Naive thymus-derived CD4-positive, alpha-beta T cell (primary cell): ENCODE measurements at regions not wholly inside any gene's neighbourhood (a gene's known extent, or its start where the extent isn't known, plus 50 kb on each side); places are given as distances from the start of the nearest gene placed in this dataset.
"Not testable (repeated sequence)": the region's sequence is repeated elsewhere in the genome, so short reads cannot be mapped to it uniquely, and the experiment has no call there.

Experiments used
- ATAC-seq: fragments of 150-1000 bp; cut with Tn5 transposase; 2 replicates; pipeline ENCODE4 v1.10.0; 2021; ENCODE audit warnings: mild to moderate bottlenecking, moderate library complexity
- CTCF ChIA-PET: fragments of 350-600 bp; sonication (Branson Sonifier 250); formaldehyde crosslinking; loops from one replicate; lab custom pipeline; 2021; ENCODE audit warnings: antibody characterized with exemption; lab: Charles Lee
- POLR2A ChIA-PET: fragments of 350-600 bp; sonication (Branson Sonifier 250); formaldehyde crosslinking; loops from one replicate; lab custom pipeline; 2021; ENCODE audit warnings: antibody characterized with exemption, inconsistent platforms; lab: Charles Lee
- DNase-seq, 9 donors: peaks; one replicate each; pipeline versions ENCODE4 v3.0.0 to v3.0.0-alpha.2; 2020 to 2022; ENCODE audit warnings: mixed read lengths in 1 of 9
- H3K27ac ChIP-seq: one replicate; pipeline ENCODE4 v1.7.0; 2013; ENCODE audit warnings: mild to moderate bottlenecking, low read depth, low read length, moderate library complexity
- H3K27me3 ChIP-seq, 2 donors: one replicate each; pipeline ENCODE4 v1.7.0; 2013; ENCODE audit warnings: low read length in 2 of 2, mild to moderate bottlenecking in 2 of 2, moderate library complexity in 2 of 2; ENCODE audit not compliant: control insufficient read depth in 2 of 2, insufficient read depth in 2 of 2
- H3K36me3 ChIP-seq, 3 experiments: 1 replicate in 2 of 3; 2 replicates in 1 of 3; pipeline ENCODE4 v1.7.0; 2013; ENCODE audit warnings: low read length in 3 of 3, mild to moderate bottlenecking in 3 of 3, moderate library complexity in 1 of 3; ENCODE audit not compliant: insufficient read depth in 3 of 3, control insufficient read depth in 2 of 3
- H3K4me1 ChIP-seq, 2 donors: one replicate each; pipeline ENCODE4 v1.7.0; 2013; ENCODE audit warnings: low read length in 2 of 2, mild to moderate bottlenecking in 2 of 2, moderate library complexity in 1 of 2; ENCODE audit not compliant: control insufficient read depth in 2 of 2, insufficient read depth in 2 of 2
- H3K4me3 ChIP-seq: 2 replicates; pipeline ENCODE4 v1.7.0; 2013; ENCODE audit warnings: mild to moderate bottlenecking, low read length
- H3K9me3 ChIP-seq, 3 experiments: 1 replicate in 2 of 3; 2 replicates in 1 of 3; pipeline ENCODE4 v1.7.0; 2013; ENCODE audit warnings: low read length in 3 of 3; ENCODE audit not compliant: control insufficient read depth in 2 of 3
- H3K27ac Mint-ChIP-seq, 9 donors: one replicate each; pipeline ENCODE4 v1.8.0; 2020 to 2022; ENCODE audit warnings: mixed read lengths in 9 of 9, mild to moderate bottlenecking in 8 of 9, moderate library complexity in 5 of 9, inconsistent platforms in 2 of 9
- H3K27me3 Mint-ChIP-seq, 5 donors: one replicate each; pipeline ENCODE4 v1.8.0; 2021 to 2022; ENCODE audit warnings: mixed read lengths in 5 of 5, mild to moderate bottlenecking in 1 of 5
- H3K36me3 Mint-ChIP-seq, 5 donors: one replicate each; pipeline ENCODE4 v1.8.0; 2020 to 2022; ENCODE audit warnings: mixed read lengths in 5 of 5, mild to moderate bottlenecking in 3 of 5, inconsistent platforms in 1 of 5
- H3K4me1 Mint-ChIP-seq, 7 donors: one replicate each; pipeline ENCODE4 v1.8.0; 2020 to 2022; ENCODE audit warnings: mixed read lengths in 7 of 7, mild to moderate bottlenecking in 3 of 7, inconsistent platforms in 1 of 7
- H3K4me3 Mint-ChIP-seq, 10 donors: one replicate each; pipeline ENCODE4 v1.8.0; 2020 to 2022; ENCODE audit warnings: mild to moderate bottlenecking in 10 of 10, mixed read lengths in 10 of 10, moderate library complexity in 6 of 10, inconsistent platforms in 2 of 10
- H3K9me3 Mint-ChIP-seq, 11 donors: one replicate each; pipeline ENCODE4 v1.8.0; 2020 to 2022; ENCODE audit warnings: mixed read lengths in 11 of 11, mild to moderate bottlenecking in 4 of 11, inconsistent platforms in 1 of 11, moderate library complexity in 1 of 11
- intact Hi-C, 2 donors: fragments of 100-400 bp; cut with micrococcal nuclease; formaldehyde crosslinking; loops; one replicate each; pipeline ENCODE4 v1.15.1; 2023

DNA sequence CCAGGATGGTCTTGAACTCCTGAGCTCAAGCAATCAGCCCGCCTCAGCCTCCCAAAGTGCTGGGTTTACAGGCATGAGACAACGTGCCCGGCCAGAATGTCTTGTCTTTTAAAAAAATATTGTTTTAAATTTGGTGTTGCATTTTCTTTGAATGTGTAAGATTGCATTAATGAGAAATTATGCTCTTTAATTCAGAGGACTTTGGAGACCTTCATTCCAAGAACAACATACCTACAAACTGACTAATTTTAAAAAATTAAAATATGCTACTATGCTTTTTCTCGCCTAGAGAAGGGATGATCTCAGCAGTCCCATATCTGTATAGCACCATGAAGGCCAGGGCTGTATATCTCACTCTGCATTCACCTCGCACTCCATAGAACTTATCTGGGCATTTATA lies 204.3 kb upstream of the SLC7A11 start:
- Mint-ChIP-seq H3K27ac (no peak overlapping the region), H3K9me3 (peaks cover 0 to 10% (median 2%) of the 10 kb centered on the region in 11 donors)

DNA sequence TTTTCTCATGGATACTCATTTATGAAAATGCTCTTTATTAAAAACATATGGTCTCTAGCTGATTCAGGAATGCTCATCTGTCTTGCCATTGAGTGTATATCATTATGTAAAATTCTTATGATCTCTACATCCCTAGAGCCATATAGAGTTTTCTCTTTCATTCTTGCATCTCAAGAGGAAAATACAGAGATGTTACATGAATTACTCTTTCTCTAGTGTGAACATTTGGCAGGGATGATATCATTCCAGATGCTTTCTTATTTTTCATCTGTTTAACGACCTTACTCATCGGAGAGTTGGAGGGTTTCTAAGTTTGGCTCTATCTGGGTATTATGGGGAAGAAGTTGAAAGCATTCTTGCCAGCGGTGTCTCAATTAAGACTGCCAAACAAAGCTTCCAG lies 202.9 kb upstream of the SLC7A11 start:
- ChIA-PET CTCF (no interaction called here), POLR2A (no interaction called here)
- Histone ChIP-seq H3K4me1 (no peaks in the 10 kb centered on the region), H3K27ac (no peak overlapping the region), H3K9me3 (no peaks in the 10 kb centered on the region), H3K36me3 (no peaks in the 10 kb centered on the region), H3K4me3 (no peak overlapping the region), H3K27me3 (no peaks in the 10 kb centered on the region)
- ATAC-seq = no peak
- Mint-ChIP-seq H3K4me3 (no peak overlapping the region), H3K9me3 (peaks cover 0 to 11% (median 2%) of the 10 kb centered on the region in 11 donors), H3K4me1 (no peaks in the 10 kb centered on the region), H3K36me3 (no peaks in the 10 kb centered on the region), H3K27ac (no peak overlapping the region), H3K27me3 (no peaks in the 10 kb centered on the region)
- no peak for DNase-seq
- intact Hi-C loops = no loop called here

More for the DNA sequence above, 204.3 kb upstream of the SLC7A11 start:
- Histone ChIP-seq H3K4me3 (no peak overlapping the region), H3K27me3 (no peaks in the 10 kb centered on the region), H3K4me1 (no peaks in the 10 kb centered on the region), H3K9me3 (no peaks in the 10 kb centered on the region), H3K27ac (no peak overlapping the region), H3K36me3 (no peaks in the 10 kb centered on the region)
- ChIA-PET CTCF (no interaction called here), POLR2A (no interaction called here)
- H3K36me3 Mint-ChIP-seq = no peaks in the 10 kb centered on the region
- ATAC-seq (no peak), DNase-seq (no peak)
- no peaks in the 10 kb centered on the region for H3K27me3 Mint-ChIP-seq
- no peak overlapping the region for H3K4me3 Mint-ChIP-seq
- intact Hi-C loops = no loop called here
- no peaks in the 10 kb centered on the region for H3K4me1 Mint-ChIP-seq

- H3K27me3 ChIP-seq = no peaks in the 10 kb centered on the region
- H3K4me1 ChIP-seq = no peaks in the 10 kb centered on the region
- DNase-seq = no peak
- no peak for ATAC-seq
- no peak overlapping the region for H3K4me3 Mint-ChIP-seq
- H3K36me3 ChIP-seq = no peaks in the 10 kb centered on the region
- peaks cover 0 to 10% (median 0%) of the 10 kb centered on the region in 11 donors for H3K9me3 Mint-ChIP-seq
- ChIA-PET CTCF (no interaction called here), POLR2A (no interaction called here)
- no peak overlapping the region for H3K4me3 ChIP-seq
- no peaks in the 10 kb centered on the region for H3K36me3 Mint-ChIP-seq
- no peaks in the 10 kb centered on the region for H3K4me1 Mint-ChIP-seq
- no peak overlapping the region for H3K27ac Mint-ChIP-seq
- intact Hi-C loops = no loop called here
- no peaks in the 10 kb centered on the region for H3K27me3 Mint-ChIP-seq
- no peaks in the 10 kb centered on the region for H3K9me3 ChIP-seq
- no peak overlapping the region for H3K27ac ChIP-seq
Observed at GRCh38 chr4:138444260-138444659, 202.1 kb upstream of the SLC7A11 start.

- Mint-ChIP-seq H3K4me3 (no peak overlapping the region), H3K9me3 (peaks cover 0 to 11% (median 8%) of the 10 kb centered on the region in 11 donors), H3K27ac (no peak overlapping the region), H3K4me1 (no peaks in the 10 kb centered on the region), H3K27me3 (no peaks in the 10 kb centered on the region), H3K36me3 (no peaks in the 10 kb centered on the region)
- POLR2A ChIA-PET = no interaction called here
- Histone ChIP-seq H3K4me1 (no peaks in the 10 kb centered on the region), H3K27ac (no peak overlapping the region), H3K36me3 (no peaks in the 10 kb centered on the region), H3K9me3 (no peaks in the 10 kb centered on the region), H3K27me3 (no peaks in the 10 kb centered on the region), H3K4me3 (no peak overlapping the region)
- intact Hi-C loops = no loop called here
- no peak for DNase-seq
- no peak for ATAC-seq
- CTCF ChIA-PET = no interaction called here
Observed at GRCh38 chr4:138439143-138439581, 197.0 kb upstream of the SLC7A11 start.

- Histone ChIP-seq H3K4me1 (no peaks in the 10 kb centered on the region), H3K27ac (no peak overlapping the region), H3K27me3 (no peaks in the 10 kb centered on the region), H3K4me3 (no peak overlapping the region), H3K9me3 (no peaks in the 10 kb centered on the region), H3K36me3 (no peaks in the 10 kb centered on the region)
- Mint-ChIP-seq H3K4me1 (no peaks in the 10 kb centered on the region), H3K9me3 (peaks cover 0 to 16% (median 8%) of the 10 kb centered on the region in 11 donors), H3K36me3 (no peaks in the 10 kb centered on the region), H3K27me3 (no peaks in the 10 kb centered on the region), H3K27ac (no peak overlapping the region), H3K4me3 (no peak overlapping the region)
- ChIA-PET CTCF (no interaction called here), POLR2A (no interaction called here)
- DNase-seq = no peak
- intact Hi-C loops = no loop called here
- ATAC-seq = no peak
Observed at GRCh38 chr4:138438608-138439007, 196.5 kb upstream of the SLC7A11 start.

- no peak overlapping the region for H3K4me3 Mint-ChIP-seq
- H3K4me1 Mint-ChIP-seq = no peaks in the 10 kb centered on the region
- no peaks in the 10 kb centered on the region for H3K36me3 ChIP-seq
- H3K9me3 ChIP-seq = no peaks in the 10 kb centered on the region
- H3K27me3 ChIP-seq = no peaks in the 10 kb centered on the region
- no peaks in the 10 kb centered on the region for H3K4me1 ChIP-seq
- H3K9me3 Mint-ChIP-seq = peaks cover 0 to 27% (median 13%) of the 10 kb centered on the region in 11 donors
- CTCF ChIA-PET = no interaction called here
- no peak overlapping the region for H3K27ac ChIP-seq
- H3K27ac Mint-ChIP-seq = no peak overlapping the region
- ATAC-seq (no peak), DNase-seq (no peak)
- intact Hi-C loops = no loop called here
- no peak overlapping the region for H3K4me3 ChIP-seq
- peaks cover 0 to 4% (median 0%) of the 10 kb centered on the region in 5 donors for H3K36me3 Mint-ChIP-seq
- POLR2A ChIA-PET = no interaction called here
- H3K27me3 Mint-ChIP-seq = no peaks in the 10 kb centered on the region
Observed at GRCh38 chr4:138437263-138437851, 195.2 kb upstream of the SLC7A11 start.

DNA sequence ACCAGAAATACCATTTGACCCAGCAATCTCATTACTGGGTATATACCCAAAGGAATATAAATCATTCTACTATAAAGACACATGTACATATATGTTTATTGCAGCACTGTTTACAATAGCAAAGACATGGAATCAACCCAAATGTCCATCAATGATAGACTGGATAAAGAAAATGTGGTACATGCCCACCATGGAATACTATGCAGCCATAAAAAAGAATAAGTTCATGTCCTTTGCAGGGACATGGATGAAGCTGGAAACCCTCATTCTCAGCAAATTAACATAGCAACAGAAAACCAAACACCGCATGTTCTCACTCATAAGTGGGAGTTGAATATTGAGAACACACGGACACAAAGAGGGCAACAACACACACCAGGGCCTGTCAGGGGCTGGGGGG lies 193.6 kb upstream of the SLC7A11 start:
- H3K9me3 Mint-ChIP-seq = peaks cover 1 to 28% (median 14%) of the 10 kb centered on the region in 11 donors
- H3K4me1 Mint-ChIP-seq, CTCF ChIA-PET, ATAC-seq, H3K27me3 ChIP-seq, H3K36me3 Mint-ChIP-seq, H3K4me3 ChIP-seq, H3K9me3 ChIP-seq, DNase-seq, H3K4me1 ChIP-seq, H3K4me3 Mint-ChIP-seq, H3K36me3 ChIP-seq, H3K27ac ChIP-seq, H3K27me3 Mint-ChIP-seq, intact Hi-C loops, POLR2A ChIA-PET, H3K27ac Mint-ChIP-seq: not testable (repeated sequence)
